Skeletal muscle cell (primary cell): ENCODE measurements at regions not wholly inside any gene's neighbourhood (a gene's known extent, or its start where the extent isn't known, plus 50 kb on each side); places are given as distances from the start of the nearest gene placed in this dataset.
"Not testable (repeated sequence)": the region's sequence is repeated elsewhere in the genome, so short reads cannot be mapped to it uniquely, and the experiment has no call there.

ENCODE experiments used
- DNase-seq: peaks from one replicate; pipeline ENCODE4 v3.0.0-alpha.2; 2010; ENCODE audit warnings: low read depth
- H3K4me3 ChIP-seq: 2 replicates; pipeline ENCODE4 v1.5.1; 2011; ENCODE audit warnings: low read depth, mild to moderate bottlenecking, control low read depth, low read length, moderate library complexity

GRCh38 chr4:65998807-65999517, 328.7 kb upstream of the EPHA5 start:
- not testable (repeated sequence) for DNase-seq, H3K4me3 ChIP-seq

GRCh38 chr4:65983061-65983460, 312.8 kb upstream of the EPHA5 start:
- DNase-seq: peak; percentile 28
- no peak overlapping the region for H3K4me3 ChIP-seq

- DNase-seq: no peak
- no peak overlapping the region for H3K4me3 ChIP-seq
Measured at GRCh38 chr4:65976287-65976686, 306.0 kb upstream of the EPHA5 start.

- no peak for DNase-seq
- no peak overlapping the region for H3K4me3 ChIP-seq
Measured at GRCh38 chr4:65973186-65973585, 302.9 kb upstream of the EPHA5 start.

GRCh38 chr4:65971686-65972085, 301.4 kb upstream of the EPHA5 start:
- H3K4me3 ChIP-seq: no peak overlapping the region
- DNase-seq: no peak

- no peak for DNase-seq
- H3K4me3 ChIP-seq: no peak overlapping the region
Measured at GRCh38 chr4:65968831-65969558, 298.7 kb upstream of the EPHA5 start.

GRCh38 chr4:65960751-65961150, 290.5 kb upstream of the EPHA5 start:
- no peak overlapping the region for H3K4me3 ChIP-seq
- DNase-seq: no peak

GRCh38 chr4:65954416-65954815, 284.1 kb upstream of the EPHA5 start:
- no peak overlapping the region for H3K4me3 ChIP-seq
- no peak for DNase-seq

GRCh38 chr4:65951177-65951576, 280.9 kb upstream of the EPHA5 start:
- DNase-seq: no peak
- no peak overlapping the region for H3K4me3 ChIP-seq

- H3K4me3 ChIP-seq: no peak overlapping the region
- DNase-seq: peak; percentile 45
Measured at GRCh38 chr4:65943076-65943475, 272.8 kb upstream of the EPHA5 start.

GRCh38 chr4:65924843-65925242, 254.6 kb upstream of the EPHA5 start:
- no peak for DNase-seq
- no peak overlapping the region for H3K4me3 ChIP-seq

- DNase-seq: no peak
- no peak overlapping the region for H3K4me3 ChIP-seq
Measured at GRCh38 chr4:65923616-65924015, 253.3 kb upstream of the EPHA5 start.

- H3K4me3 ChIP-seq: no peak overlapping the region
- DNase-seq: no peak
Measured at GRCh38 chr4:65921180-65921579, 250.9 kb upstream of the EPHA5 start.

GRCh38 chr4:65918872-65919271, 248.6 kb upstream of the EPHA5 start:
- no peak for DNase-seq
- H3K4me3 ChIP-seq: no peak overlapping the region

- DNase-seq: no peak
- no peak overlapping the region for H3K4me3 ChIP-seq
Measured at GRCh38 chr4:65918212-65918611, 247.9 kb upstream of the EPHA5 start.

GRCh38 chr4:65917486-65917885, 247.2 kb upstream of the EPHA5 start:
- no peak overlapping the region for H3K4me3 ChIP-seq
- DNase-seq: peak; percentile 39

- DNase-seq: no peak
- H3K4me3 ChIP-seq: no peak overlapping the region
Measured at GRCh38 chr4:65911720-65912119, 241.4 kb upstream of the EPHA5 start.

GRCh38 chr4:65893957-65894755, 223.9 kb upstream of the EPHA5 start:
- H3K4me3 ChIP-seq: no peak overlapping the region
- peak; percentile 7 for DNase-seq

- no peak for DNase-seq
- H3K4me3 ChIP-seq: no peak overlapping the region
Measured at GRCh38 chr4:65893271-65893670, 223.0 kb upstream of the EPHA5 start.

- DNase-seq: no peak
- no peak overlapping the region for H3K4me3 ChIP-seq
Measured at GRCh38 chr4:65880594-65880993, 210.3 kb upstream of the EPHA5 start.
